ENCODE measurements at regions not wholly inside any gene's neighbourhood (a gene's known extent, or its start where the extent isn't known, plus 50 kb on each side); places are given as distances from the start of the nearest gene placed in this dataset.

- peak; percentile 35 for DNase-seq (ENCODE audit: low spot score)
These were observed 182.3 kb downstream of the RDH14 start for GRCh38 chr2:18378020-18378653.

DNA sequence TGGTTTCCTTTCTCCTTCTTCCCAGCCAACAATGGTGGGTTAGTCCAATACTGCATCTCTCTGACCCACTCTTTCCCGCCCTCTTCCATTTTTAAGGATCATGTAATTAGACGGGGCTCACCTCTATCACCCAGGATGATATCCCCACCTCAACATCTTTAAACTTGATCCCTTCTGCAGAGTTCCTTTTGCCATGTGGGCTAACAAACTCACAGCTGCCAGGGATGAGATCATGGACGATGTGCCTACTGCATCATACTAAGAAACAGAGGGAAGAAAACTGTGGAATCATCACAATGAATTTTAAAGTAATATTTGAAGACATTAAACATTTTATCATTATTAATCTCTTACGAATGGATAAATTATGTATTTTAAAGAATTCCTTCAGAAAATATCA is 183.5 kb downstream of the RDH14 start:
- no peak for DNase-seq (ENCODE audit: low spot score)

DNA sequence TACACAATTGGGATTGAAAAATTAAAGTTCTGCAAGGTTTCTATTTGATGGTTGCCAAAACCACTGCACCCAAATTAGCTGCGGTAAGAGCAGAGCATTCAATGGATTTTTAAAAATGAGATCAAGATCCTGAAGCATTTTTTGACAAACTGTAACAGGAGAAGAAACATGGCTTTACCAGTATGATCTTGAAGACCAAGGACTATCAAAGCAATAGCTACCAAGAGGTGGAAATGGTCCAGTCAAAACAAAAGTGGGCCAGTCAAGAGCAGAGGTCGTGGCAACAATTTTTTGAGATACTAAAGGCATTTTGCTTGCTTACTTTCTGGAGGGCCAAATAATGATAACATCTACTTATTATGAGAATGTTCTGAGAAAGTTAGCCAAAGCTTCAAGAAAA is 186.8 kb downstream of the RDH14 start:
- no peak for DNase-seq (ENCODE audit: low spot score)

- no peak for DNase-seq (ENCODE audit: low spot score)
These were observed 187.4 kb downstream of the RDH14 start for GRCh38 chr2:18373081-18373480.

DNA sequence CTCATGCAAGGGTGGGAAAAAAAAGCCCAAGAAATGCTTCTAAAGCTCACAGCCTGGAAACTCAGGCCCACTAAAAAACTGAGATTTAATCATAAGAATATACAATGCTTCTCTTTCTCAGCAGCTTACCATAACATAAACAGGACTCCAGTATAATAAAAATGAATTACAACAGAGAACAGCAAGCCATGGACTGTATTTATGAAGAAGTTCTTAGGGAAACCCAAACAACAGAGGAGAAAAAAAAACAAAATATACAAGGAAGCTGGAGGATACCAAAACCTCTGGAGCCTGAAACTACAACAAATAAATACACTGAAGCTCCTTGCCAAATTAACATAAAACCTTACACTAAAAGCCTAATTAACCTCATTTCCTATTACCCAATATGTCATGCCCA is 187.8 kb downstream of the RDH14 start:
- no peak for DNase-seq (ENCODE audit: low spot score)

- DNase-seq (ENCODE audit: low spot score) = no peak
These were observed 190.7 kb downstream of the RDH14 start for GRCh38 chr2:18369760-18370159.

- DNase-seq (ENCODE audit: low spot score) = no peak
These were observed 192.4 kb downstream of the RDH14 start for GRCh38 chr2:18368008-18368407.

DNA sequence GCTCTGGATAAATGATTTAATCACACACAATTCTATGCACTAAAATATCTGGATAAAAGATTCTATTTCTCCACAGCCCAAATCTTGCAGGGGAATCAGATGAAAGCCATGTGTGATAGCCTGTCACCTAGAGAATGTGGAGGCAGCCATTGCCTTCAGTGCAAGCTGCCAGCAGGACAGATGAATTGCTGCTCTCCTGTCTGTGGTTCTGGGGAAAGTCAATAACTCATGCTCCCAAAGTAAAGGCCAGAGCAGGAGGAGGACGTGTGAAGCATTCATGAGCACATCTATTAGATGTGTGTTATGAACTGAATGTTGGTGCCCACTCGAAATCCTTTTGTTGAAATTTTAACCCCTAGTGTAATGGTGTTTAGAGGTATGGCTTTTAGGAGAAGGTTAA is 195.1 kb downstream of the RDH14 start:
- no peak for DNase-seq (ENCODE audit: low spot score)

GRCh38 chr2:18363348-18363747 is 197.1 kb downstream of the RDH14 start:
- DNase-seq (ENCODE audit: low spot score) = no peak

GRCh38 chr2:18362696-18363095 is 197.8 kb downstream of the RDH14 start:
- DNase-seq (ENCODE audit: low spot score) = no peak

DNA sequence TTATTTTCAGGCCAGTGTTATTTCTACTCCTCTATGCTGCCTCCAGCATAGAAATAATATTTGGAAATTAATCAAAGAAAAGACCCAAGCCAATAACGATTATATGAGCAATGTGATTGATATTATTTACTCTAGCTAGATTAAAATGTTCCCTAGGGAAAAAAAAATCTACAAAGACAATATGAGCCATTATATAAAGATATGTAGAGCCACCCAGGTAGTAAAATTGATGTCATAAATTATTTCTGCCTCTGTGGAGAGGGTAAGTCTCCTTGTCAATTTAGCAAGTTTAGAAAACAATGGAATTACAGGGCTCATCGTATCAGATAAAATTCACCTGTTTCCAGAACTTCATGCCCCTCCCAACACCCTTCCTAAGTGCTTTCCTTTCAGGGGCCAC is 202.9 kb downstream of the RDH14 start:
- DNase-seq (ENCODE audit: low spot score) = no peak

- DNase-seq (ENCODE audit: low spot score) = no peak
These were observed 203.8 kb downstream of the RDH14 start for GRCh38 chr2:18356676-18357075.

GRCh38 chr2:18349421-18349820 is 211.0 kb downstream of the RDH14 start:
- DNase-seq (ENCODE audit: low spot score) = no peak

DNA sequence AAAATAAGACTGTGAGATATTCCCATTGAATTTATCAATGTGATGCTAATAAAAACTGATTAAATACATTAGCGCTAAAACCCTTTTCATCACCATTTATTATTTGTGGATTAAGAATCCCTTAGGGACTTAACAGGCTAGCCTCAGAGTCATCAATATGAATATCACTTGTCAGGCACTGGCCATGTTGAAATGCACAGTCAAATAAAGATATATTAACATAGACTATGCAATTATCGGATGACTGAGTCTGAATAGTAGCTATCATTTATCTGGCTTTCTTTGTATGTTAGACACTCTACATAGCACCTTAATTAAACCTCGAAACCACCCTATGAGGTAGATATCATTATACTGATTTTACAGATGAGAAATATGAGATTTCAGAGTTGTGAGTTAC is 213.6 kb downstream of the RDH14 start:
- DNase-seq (ENCODE audit: low spot score) = no peak

- DNase-seq (ENCODE audit: low spot score) = no peak
These were observed 214.1 kb downstream of the RDH14 start for GRCh38 chr2:18346344-18346743.

DNA sequence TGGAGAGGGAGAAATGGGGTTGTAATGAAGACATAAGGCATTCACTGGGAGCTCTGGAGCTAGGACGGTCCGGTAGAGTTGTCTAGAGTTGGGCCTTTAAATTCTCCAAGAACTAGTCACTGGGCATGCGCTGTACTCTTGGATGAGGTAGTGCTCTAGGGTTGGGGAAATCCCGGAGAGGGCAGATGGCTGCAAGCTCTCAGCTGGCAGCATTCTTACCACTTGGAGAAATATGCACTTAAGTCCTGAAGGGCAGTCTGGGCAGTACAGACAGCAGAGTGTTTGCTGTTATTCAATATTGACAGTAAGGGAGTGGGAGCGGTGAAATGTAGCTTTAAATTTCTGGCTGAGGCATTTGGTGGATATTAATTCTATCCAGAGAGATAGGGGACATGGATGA is 214.6 kb downstream of the RDH14 start:
- DNase-seq (ENCODE audit: low spot score) = no peak

- no peak for DNase-seq (ENCODE audit: low spot score)
These were observed 217.6 kb downstream of the RDH14 start for GRCh38 chr2:18342901-18343300.

GRCh38 chr2:18339326-18339725 is 221.1 kb downstream of the RDH14 start:
- DNase-seq (ENCODE audit: low spot score) = no peak

DNA sequence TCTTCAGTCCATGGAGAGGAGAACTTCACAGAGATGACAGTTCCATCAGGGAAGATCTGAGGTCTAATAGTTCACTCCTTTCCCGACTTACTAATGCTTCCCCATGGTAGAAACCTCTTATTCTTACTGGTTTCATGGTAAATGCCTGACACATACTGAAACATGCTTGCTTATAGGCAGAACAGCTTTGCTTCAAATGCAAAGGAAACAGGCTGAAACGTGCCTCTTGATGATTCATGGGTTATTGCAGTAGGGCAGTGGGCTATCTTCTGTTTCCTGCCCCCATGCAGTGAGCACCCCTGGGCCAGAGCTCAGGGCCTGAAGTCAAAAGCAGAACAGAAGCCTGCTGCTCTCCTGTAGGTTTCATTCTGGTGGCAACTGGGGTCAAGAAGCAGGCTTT is 223.5 kb downstream of the RDH14 start:
- DNase-seq (ENCODE audit: low spot score) = no peak

- DNase-seq (ENCODE audit: low spot score) = no peak
These were observed 228.0 kb downstream of the RDH14 start for GRCh38 chr2:18332477-18332876.

DNA sequence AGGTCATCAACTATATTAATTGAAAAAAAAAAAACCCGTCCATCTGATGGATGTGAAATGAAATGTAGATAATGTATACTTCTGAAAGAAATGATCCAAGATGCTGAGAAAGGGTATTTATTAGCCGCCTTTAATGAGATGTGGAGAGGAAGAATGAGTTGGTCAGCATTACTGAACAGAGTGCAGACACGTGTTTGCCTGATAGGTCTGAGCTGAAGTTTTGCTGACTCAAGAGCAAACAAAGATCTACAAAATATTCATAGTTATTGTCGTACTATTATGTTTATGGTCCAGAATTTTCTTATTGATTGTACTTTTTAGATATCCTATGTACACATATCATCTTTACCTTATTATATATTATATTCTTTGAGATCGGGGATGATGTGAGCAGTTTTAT is 235.3 kb downstream of the RDH14 start:
- DNase-seq (ENCODE audit: low spot score) = no peak

GRCh38 chr2:18319987-18320386 is 240.5 kb downstream of the RDH14 start:
- no peak for DNase-seq (ENCODE audit: low spot score)

GRCh38 chr2:18317017-18317416 is 243.4 kb downstream of the RDH14 start:
- DNase-seq (ENCODE audit: low spot score) = no peak

DNA sequence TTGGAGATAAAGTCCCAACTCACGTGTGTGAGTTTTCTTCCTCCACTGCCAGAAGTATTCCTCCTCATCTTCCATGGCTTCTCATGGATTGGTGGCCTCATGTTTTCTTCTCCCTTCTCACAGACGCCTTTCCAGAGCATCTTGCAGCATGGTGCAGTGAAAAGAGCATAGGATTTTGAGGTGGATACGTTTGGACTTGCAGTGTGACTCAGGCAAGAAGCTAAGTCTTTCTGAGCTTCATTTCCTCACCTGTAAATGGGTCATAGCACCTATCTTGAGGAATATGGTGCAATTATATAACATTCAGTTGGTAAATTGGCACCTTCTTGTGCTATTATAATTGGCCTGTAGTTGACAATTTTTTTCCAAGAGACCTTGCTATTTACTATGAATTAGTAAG is 247.6 kb downstream of the RDH14 start:
- no peak for DNase-seq (ENCODE audit: low spot score)
